Parathyroid adenoma (tissue), 2 donors: ENCODE measurements at regions not wholly inside any gene's neighbourhood (a gene's known extent, or its start where the extent isn't known, plus 50 kb on each side); places are given as distances from the start of the nearest gene placed in this dataset.

Experiments used
- H2AFZ ChIP-seq: fragments of 300-600 bp; sonication (generic); one replicate; pipeline ENCODE4 v1.7.0; 2017; ENCODE audit warnings: antibody characterized with exemption, mild to moderate bottlenecking
- H3K27ac ChIP-seq: fragments of 300-600 bp; sonication (generic); one replicate; pipeline ENCODE4 v1.7.0; 2017
- H3K27me3 ChIP-seq: fragments of 300-600 bp; sonication (generic); one replicate; pipeline ENCODE4 v1.7.0; 2017; ENCODE audit warnings: low read length; ENCODE audit not compliant: control insufficient read depth, insufficient read depth
- H3K36me3 ChIP-seq: fragments of 300-600 bp; sonication (generic); one replicate; pipeline ENCODE4 v1.7.0; 2017; ENCODE audit warnings: low read length; ENCODE audit not compliant: control insufficient read depth, insufficient read depth
- H3K4me1 ChIP-seq: fragments of 300-600 bp; sonication (generic); one replicate; pipeline ENCODE4 v1.7.0; 2017; ENCODE audit warnings: control low read depth
- H3K4me2 ChIP-seq: fragments of 300-600 bp; sonication (generic); one replicate; pipeline ENCODE4 v1.7.0; 2017; ENCODE audit warnings: low read length
- H3K4me3 ChIP-seq: fragments of 300-600 bp; sonication (generic); one replicate; pipeline ENCODE4 v1.7.0; 2017; ENCODE audit warnings: low read depth, low read length
- H3K79me2 ChIP-seq: fragments of 300-600 bp; sonication (generic); one replicate; pipeline ENCODE4 v1.7.0; 2017; ENCODE audit warnings: control low read depth
- H3K9ac ChIP-seq: fragments of 300-600 bp; sonication (generic); one replicate; pipeline ENCODE4 v1.7.0; 2017; ENCODE audit warnings: mild to moderate bottlenecking
- H3K9me3 ChIP-seq: fragments of 300-600 bp; sonication (generic); one replicate; pipeline ENCODE4 v1.7.0; 2017; ENCODE audit warnings: low read length; ENCODE audit not compliant: control insufficient read depth
- CTCF ChIP-seq: fragments of 300-600 bp; sonication (generic); IDR thresholded peaks from one replicate; pipeline ENCODE4 v1.7.0; 2017; ENCODE audit warnings: antibody characterized with exemption, mild to moderate bottlenecking
- donor health status: primary hyperparathyroidism.

- Histone ChIP-seq H3K4me1 (peaks cover 31% of the 10 kb centered on the region), H3K27ac (no peak overlapping the region), H3K27me3 (no peaks in the 10 kb centered on the region), H3K9ac (no peak overlapping the region), H3K4me2 (no peak overlapping the region), H3K36me3 (no peaks in the 10 kb centered on the region), H3K79me2 (peaks cover 13% of the 10 kb centered on the region), H2AFZ (no peak overlapping the region), H3K4me3 (no peak overlapping the region), H3K9me3 (no peaks in the 10 kb centered on the region)
- TF ChIP-seq CTCF, result no peak
Observed at GRCh38 chr3:42020684-42021307, 58.9 kb upstream of the ULK4 start.

GRCh38 chr3:42019953-42020260 is 58.0 kb upstream of the ULK4 start:
- H2AFZ ChIP-seq, result no peak overlapping the region
- H3K27ac ChIP-seq, result no peak overlapping the region
- H3K4me2 ChIP-seq, result no peak overlapping the region
- H3K9ac ChIP-seq, result no peak overlapping the region
- H3K36me3 ChIP-seq, result no peaks in the 10 kb centered on the region
- no peaks in the 10 kb centered on the region for H3K9me3 ChIP-seq
- no peak for TF ChIP-seq CTCF
- H3K4me1 ChIP-seq, result peaks cover 26% of the 10 kb centered on the region
- H3K79me2 ChIP-seq, result peaks cover 16% of the 10 kb centered on the region
- no peak overlapping the region for H3K4me3 ChIP-seq
- no peaks in the 10 kb centered on the region for H3K27me3 ChIP-seq

GRCh38 chr3:42019144-42019952 is 57.4 kb upstream of the ULK4 start:
- Histone ChIP-seq H3K27ac (no peak overlapping the region), H2AFZ (no peak overlapping the region), H3K27me3 (no peaks in the 10 kb centered on the region), H3K4me3 (no peak overlapping the region), H3K4me1 (peaks cover 20% of the 10 kb centered on the region), H3K79me2 (peaks cover 22% of the 10 kb centered on the region), H3K36me3 (no peaks in the 10 kb centered on the region), H3K9ac (no peak overlapping the region), H3K9me3 (no peaks in the 10 kb centered on the region), H3K4me2 (no peak overlapping the region)
- no peak for TF ChIP-seq CTCF

- peak overlapping the region; percentile 84 for H3K4me3 ChIP-seq
- TF ChIP-seq CTCF, result no peak
- no peaks in the 10 kb centered on the region for H3K27me3 ChIP-seq
- no peak overlapping the region for H3K9ac ChIP-seq
- peaks cover 23% of the 10 kb centered on the region for H3K79me2 ChIP-seq
- no peaks in the 10 kb centered on the region for H3K36me3 ChIP-seq
- peak overlapping the region; percentile 99 for H3K4me2 ChIP-seq
- peak overlapping the region; percentile 34 for H3K27ac ChIP-seq
- H3K4me1 ChIP-seq, result peaks cover 13% of the 10 kb centered on the region
- no peaks in the 10 kb centered on the region for H3K9me3 ChIP-seq
- peak overlapping the region; percentile 70 for H2AFZ ChIP-seq
Observed at GRCh38 chr3:42014921-42015533, 53.1 kb upstream of the ULK4 start.
